ENCODE measurements at regions not wholly inside any gene's neighbourhood (a gene's known extent, or its start where the extent isn't known, plus 50 kb on each side); places are given as distances from the start of the nearest gene placed in this dataset.

DNA sequence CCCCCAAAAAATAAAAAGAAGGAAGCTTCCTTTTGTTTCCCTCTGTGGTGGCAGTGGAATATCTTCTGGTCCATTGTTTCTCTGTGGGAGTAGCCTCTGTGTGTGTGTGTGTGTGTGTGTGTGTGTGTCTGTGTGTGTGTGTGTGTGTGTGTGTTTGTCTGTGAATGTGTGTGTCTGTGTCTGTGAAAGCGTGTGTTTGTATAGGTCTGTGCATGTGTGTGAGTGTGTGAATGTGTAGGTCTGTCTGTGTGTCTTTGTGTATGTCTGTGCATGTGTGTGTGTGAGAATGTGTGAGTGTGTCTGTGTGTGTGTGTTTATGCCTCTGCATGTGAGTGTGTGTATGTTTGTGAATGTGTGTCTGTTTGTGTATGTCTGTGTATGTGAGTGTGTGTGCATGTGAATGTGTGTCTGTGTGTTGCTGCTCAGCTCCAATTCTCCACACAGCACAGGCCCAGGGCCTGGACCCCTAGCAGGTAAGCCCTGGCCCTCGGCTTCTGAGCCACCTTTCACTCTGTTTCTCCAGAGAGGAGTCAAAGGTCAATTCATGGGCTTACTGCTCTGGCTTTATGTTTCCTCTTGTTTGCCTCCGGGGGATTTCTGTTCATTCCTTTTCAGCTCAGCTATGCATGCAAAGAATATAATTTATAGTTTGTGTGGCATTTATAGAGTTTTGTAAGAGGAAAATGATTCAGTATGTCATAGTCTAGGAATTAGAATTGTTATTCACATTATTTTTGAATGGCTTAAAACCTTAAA lies 89.8 kb downstream of the UCHL1 start:
- TF ChIP-seq EZH2phosphoT487 (IDR thresholded peaks at IDR 0.05; ENCODE audit: insufficient read depth, low read depth) (no peak), EZH2 (IDR thresholded peaks at IDR 0.05; ENCODE audit: insufficient read depth, poor library complexity, severe bottlenecking) (no peak)
